GM21737 (cell line): ENCODE measurements at regions not wholly inside any gene's neighbourhood (a gene's known extent, or its start where the extent isn't known, plus 50 kb on each side); places are given as distances from the start of the nearest gene placed in this dataset.

ENCODE experiments used
- ATAC-seq: cut with Tn5 transposase; IDR thresholded peaks from one replicate; pipeline ENCODE4 v1.9.1; 2021; ENCODE audit warnings: mild to moderate bottlenecking, moderate library complexity; ENCODE audit not compliant: unreplicated experiment

- ATAC-seq, result no peak
Measured at GRCh38 chr4:151829309-151829708, 68.5 kb upstream of the GATB start.

GRCh38 chr4:151824656-151825055 is 63.8 kb upstream of the GATB start:
- ATAC-seq, result no peak

GRCh38 chr4:151822331-151822730 is 61.5 kb upstream of the GATB start:
- ATAC-seq, result no peak

DNA sequence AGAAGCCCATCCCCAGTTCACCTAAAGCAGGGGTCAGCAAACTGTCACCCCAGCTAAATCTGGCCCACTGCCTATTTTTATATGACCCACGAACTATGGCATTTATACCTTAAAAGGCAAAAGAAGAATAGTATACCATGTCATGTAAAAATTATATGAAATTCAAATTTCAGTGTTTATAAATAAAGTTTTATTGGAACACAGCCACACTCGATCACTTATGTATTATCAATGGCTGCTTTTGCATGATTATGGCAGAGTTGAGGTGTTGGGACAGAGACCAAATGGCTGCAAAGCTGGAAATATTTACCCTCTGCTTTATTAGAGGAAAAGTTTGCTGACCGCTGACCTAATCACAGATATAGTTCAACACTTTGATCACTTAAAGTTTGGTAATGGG is 59.2 kb upstream of the GATB start:
- ATAC-seq, result no peak

DNA sequence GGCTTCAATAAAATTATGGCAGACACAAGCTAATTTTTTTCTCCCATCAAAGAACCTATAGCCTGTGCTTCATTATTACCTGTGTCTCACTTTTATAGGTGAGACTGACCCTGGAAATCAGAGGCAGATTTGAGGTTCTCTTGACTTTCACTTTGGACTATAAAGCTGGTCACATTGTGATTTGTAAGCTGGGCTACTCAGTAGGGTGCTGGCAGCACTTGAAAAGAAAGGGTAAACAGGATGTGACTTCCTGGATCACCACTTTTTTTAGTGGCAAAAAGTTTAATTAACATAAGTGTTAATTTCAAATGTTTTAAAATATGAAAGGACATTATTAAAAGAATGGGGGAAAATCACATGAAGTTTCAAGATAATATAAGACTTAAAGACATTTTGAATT is 50.6 kb upstream of the GATB start:
- no peak for ATAC-seq
